ENCODE measurements at regions not wholly inside any gene's neighbourhood (a gene's known extent, or its start where the extent isn't known, plus 50 kb on each side); places are given as distances from the start of the nearest gene placed in this dataset.

DNA sequence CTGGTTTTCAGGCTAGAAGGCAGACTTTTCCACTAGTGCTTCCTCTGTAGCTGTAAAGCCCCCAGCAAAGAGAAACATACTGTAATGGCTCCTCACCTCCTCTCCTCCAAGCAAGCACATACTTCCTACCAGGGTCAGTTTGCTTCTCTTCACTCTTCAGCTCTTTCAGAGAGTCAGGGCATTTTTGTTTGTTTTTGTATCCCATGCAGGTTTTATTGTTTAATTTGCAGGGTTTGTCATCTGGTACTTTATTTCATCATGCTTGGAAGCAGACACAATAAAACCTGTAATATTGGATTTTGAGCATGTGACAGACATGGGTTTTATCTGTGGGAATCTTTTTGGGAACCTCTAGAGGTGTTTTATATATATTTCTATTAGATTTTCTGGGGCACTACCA is 753.3 kb upstream of the ROBO1 start:
- H3K27me3 Mint-ChIP-seq (ENCODE audit: low read depth) = no peaks in the 10 kb centered on the region
- H3K27ac Mint-ChIP-seq = no peak overlapping the region
- H3K36me3 Mint-ChIP-seq (ENCODE audit: low read depth) = no peaks in the 10 kb centered on the region
- H3K4me1 Mint-ChIP-seq = no peaks in the 10 kb centered on the region
- H3K4me3 Mint-ChIP-seq = no peak overlapping the region
- TF ChIP-seq, protein P1, sequence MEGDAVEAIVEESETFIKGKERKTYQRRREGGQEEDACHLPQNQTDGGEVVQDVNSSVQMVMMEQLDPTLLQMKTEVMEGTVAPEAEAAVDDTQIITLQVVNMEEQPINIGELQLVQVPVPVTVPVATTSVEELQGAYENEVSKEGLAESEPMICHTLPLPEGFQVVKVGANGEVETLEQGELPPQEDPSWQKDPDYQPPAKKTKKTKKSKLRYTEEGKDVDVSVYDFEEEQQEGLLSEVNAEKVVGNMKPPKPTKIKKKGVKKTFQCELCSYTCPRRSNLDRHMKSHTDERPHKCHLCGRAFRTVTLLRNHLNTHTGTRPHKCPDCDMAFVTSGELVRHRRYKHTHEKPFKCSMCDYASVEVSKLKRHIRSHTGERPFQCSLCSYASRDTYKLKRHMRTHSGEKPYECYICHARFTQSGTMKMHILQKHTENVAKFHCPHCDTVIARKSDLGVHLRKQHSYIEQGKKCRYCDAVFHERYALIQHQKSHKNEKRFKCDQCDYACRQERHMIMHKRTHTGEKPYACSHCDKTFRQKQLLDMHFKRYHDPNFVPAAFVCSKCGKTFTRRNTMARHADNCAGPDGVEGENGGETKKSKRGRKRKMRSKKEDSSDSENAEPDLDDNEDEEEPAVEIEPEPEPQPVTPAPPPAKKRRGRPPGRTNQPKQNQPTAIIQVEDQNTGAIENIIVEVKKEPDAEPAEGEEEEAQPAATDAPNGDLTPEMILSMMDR (IDR thresholded peaks at IDR 0.05; ENCODE audit: unreplicated experiment in 3 of 3) = no peak
- H3K9me3 Mint-ChIP-seq = peaks cover 2% of the 10 kb centered on the region

DNA sequence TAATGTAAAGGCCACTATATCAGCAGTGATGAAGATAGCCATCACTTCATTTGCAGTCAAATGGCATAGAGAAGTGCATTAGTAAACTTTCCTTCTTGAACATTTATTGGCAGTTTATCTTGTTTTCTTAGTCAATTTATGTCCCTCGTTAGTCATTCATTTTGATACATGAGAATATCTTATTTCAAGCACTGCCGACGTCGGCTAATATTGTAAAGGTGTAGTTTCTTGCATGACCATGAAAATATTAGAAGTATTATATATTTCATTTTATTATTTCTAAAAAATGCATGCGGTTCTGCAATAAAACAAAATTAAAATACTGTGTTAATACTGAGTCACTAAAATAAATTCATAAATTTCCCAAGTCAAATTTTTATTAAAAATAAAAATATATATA is 751.6 kb upstream of the ROBO1 start:
- no peaks in the 10 kb centered on the region for H3K4me1 Mint-ChIP-seq
- no peak overlapping the region for H3K4me3 Mint-ChIP-seq
- TF ChIP-seq, protein P1 (IDR thresholded peaks at IDR 0.05; ENCODE audit: unreplicated experiment in 3 of 3) = no peak
- peaks cover 2% of the 10 kb centered on the region for H3K9me3 Mint-ChIP-seq
- no peak overlapping the region for H3K27ac Mint-ChIP-seq
- H3K27me3 Mint-ChIP-seq (ENCODE audit: low read depth) = no peaks in the 10 kb centered on the region
- no peaks in the 10 kb centered on the region for H3K36me3 Mint-ChIP-seq (ENCODE audit: low read depth)

DNA sequence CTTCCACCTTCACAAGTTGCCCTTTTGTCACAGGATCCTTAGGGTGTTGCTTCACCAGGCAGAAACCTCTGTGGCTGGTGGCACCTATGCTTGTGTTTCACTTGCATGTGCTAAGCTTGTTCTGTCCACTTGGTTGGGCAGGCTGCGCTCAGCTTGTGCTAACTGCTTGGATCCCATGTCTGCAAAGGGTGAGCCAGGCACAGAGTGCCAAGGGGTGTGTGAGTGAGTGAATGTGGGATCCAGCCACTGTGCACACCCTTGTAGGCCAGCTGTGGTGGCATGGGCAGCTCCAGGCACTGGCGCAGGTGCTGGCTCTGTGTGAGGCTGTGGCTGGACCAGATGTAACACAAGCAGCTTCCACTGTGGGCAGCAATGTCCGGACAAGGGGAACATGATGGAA is 728.7 kb upstream of the ROBO1 start:
- Mint-ChIP-seq H3K27ac (no peak overlapping the region), H3K27me3 (ENCODE audit: low read depth) (peaks cover 4% of the 10 kb centered on the region), H3K9me3 (no peaks in the 10 kb centered on the region), H3K4me1 (no peaks in the 10 kb centered on the region), H3K4me3 (no peak overlapping the region), H3K36me3 (ENCODE audit: low read depth) (no peaks in the 10 kb centered on the region)
- TF ChIP-seq, protein P1 (IDR thresholded peaks at IDR 0.05; ENCODE audit: unreplicated experiment in 3 of 3) = no peak

DNA sequence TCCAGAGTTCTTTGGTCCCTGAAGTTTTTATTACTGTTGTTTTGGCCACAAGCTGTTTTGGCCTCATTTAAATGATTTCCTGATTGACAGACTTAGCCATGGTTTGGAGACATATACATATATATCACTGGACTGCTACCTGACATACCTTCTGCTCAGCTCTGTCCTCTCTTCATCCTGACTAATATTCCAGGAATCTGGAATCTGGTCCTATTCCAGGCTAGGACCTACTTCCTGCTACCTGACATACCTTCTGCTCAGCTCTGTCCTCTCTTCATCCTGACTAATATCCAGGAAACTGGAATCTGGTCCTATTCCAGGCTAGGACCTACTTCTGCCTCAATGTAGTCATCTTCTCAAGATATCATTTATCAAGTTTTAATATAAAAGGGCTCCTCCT is 724.4 kb upstream of the ROBO1 start:
- peaks cover 4% of the 10 kb centered on the region for H3K27me3 Mint-ChIP-seq (ENCODE audit: low read depth)
- H3K36me3 Mint-ChIP-seq (ENCODE audit: low read depth) = no peaks in the 10 kb centered on the region
- no peak overlapping the region for H3K27ac Mint-ChIP-seq
- H3K9me3 Mint-ChIP-seq = no peaks in the 10 kb centered on the region
- TF ChIP-seq, protein P1 (IDR thresholded peaks at IDR 0.05; ENCODE audit: unreplicated experiment in 3 of 3) = no peak
- H3K4me3 Mint-ChIP-seq = no peak overlapping the region
- no peaks in the 10 kb centered on the region for H3K4me1 Mint-ChIP-seq

DNA sequence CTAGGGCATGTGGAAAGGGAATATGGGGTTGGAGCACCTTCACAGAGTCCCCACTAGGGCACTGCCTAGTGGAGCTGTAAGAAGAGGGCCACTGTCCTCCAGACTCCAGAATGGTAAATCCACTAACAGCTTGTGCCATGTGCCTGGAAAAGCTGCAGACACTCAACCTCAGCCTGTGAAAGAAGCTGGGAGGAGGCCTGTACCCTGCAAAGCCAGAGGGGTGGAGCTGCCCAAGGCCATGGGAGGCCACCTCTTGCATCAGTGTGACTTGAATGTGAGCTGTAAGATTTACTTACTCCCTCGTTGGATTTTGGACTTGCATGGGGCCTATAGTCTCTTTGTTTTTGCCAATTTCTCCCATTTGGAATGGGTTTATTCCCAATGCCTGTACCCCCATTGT is 705.2 kb upstream of the ROBO1 start:
- Mint-ChIP-seq H3K27ac (no peak overlapping the region), H3K9me3 (no peaks in the 10 kb centered on the region), H3K36me3 (ENCODE audit: low read depth) (no peaks in the 10 kb centered on the region), H3K4me3 (no peak overlapping the region), H3K4me1 (no peaks in the 10 kb centered on the region), H3K27me3 (ENCODE audit: low read depth) (no peaks in the 10 kb centered on the region)
- TF ChIP-seq, protein P1 (IDR thresholded peaks at IDR 0.05; ENCODE audit: unreplicated experiment in 3 of 3) = no peak

DNA sequence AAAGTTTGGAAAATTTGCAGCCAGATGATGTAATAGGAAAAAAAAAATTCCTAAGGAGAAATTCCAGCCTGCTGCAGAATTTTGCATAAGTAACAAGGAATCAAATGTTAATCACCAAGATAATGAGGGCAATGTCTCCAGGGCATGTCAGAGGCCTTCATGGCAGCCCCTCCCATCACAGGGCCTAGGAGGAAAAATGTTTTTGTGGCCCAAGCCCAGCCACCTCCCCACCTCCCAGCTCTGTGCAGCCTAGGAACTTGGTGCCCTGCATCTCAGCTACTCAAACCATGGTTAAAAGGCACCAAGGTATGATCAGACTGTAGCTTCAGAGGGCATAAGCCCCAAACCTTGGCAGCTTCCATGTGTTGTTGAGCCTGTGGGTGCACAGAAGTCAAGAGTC is 704.7 kb upstream of the ROBO1 start:
- no peaks in the 10 kb centered on the region for H3K27me3 Mint-ChIP-seq (ENCODE audit: low read depth)

More for the DNA sequence above, 704.7 kb upstream of the ROBO1 start:
- Mint-ChIP-seq H3K4me3 (no peak overlapping the region), H3K9me3 (no peaks in the 10 kb centered on the region), H3K27ac (no peak overlapping the region), H3K36me3 (ENCODE audit: low read depth) (no peaks in the 10 kb centered on the region), H3K4me1 (no peaks in the 10 kb centered on the region)
- TF ChIP-seq, protein P1 (IDR thresholded peaks at IDR 0.05; ENCODE audit: unreplicated experiment in 3 of 3) = no peak

All from nephron (organoid).